ENCODE measurements at regions not wholly inside any gene's neighbourhood (a gene's known extent, or its start where the extent isn't known, plus 50 kb on each side); places are given as distances from the start of the nearest gene placed in this dataset.

GRCh38 chr10:64334084-64334483 is 812.9 kb downstream of the REEP3 start:
- WGBS (ENCODE audit: insufficient coverage) = 100% methylated on average over 1 of the region's 4 CpGs
- POLR2A ChIA-PET = no interaction called here
- H4K20me1 ChIP-seq (ENCODE audit: control insufficient read depth, insufficient read depth, low read length, poor library complexity, severe bottlenecking) = no peaks in the 10 kb centered on the region
- H3K4me1 ChIP-seq (ENCODE audit: control insufficient read depth in 2 of 2, insufficient read depth in 2 of 2, low read length in 2 of 2) = no peaks in the 10 kb centered on the region
- H3K4me1 Mint-ChIP-seq = no peaks in the 10 kb centered on the region
- no peak for DNase-seq
- no peaks in the 10 kb centered on the region for H3K36me3 ChIP-seq (replicated peaks in 1 of 2; ENCODE audit: control extremely low read depth in 1 of 2, control insufficient read depth in 1 of 2, extremely low read depth in 1 of 2, insufficient read depth in 2 of 2, low read length in 1 of 2)
- no peaks in the 10 kb centered on the region for H3K9me3 Mint-ChIP-seq (ENCODE audit: insufficient read depth)
- H3K27me3 ChIP-seq (replicated peaks in 1 of 4; ENCODE audit: control extremely low read depth in 1 of 4, control insufficient read depth in 3 of 4, insufficient read depth in 4 of 4, low read length in 3 of 4) = no peaks in the 10 kb centered on the region
- H3K9me3 ChIP-seq (ENCODE audit: control extremely low read depth in 1 of 3, control insufficient read depth in 2 of 3, insufficient read depth in 1 of 3, low read length in 2 of 3) = no peaks in the 10 kb centered on the region
- no peaks in the 10 kb centered on the region for H3K79me2 ChIP-seq (ENCODE audit: control insufficient read depth, insufficient read depth, low read length)
- H3K27ac Mint-ChIP-seq = no peak overlapping the region
- intact Hi-C loops (cut with micrococcal nuclease) = no loop called here
- no peak overlapping the region for H3K9ac ChIP-seq (ENCODE audit: low read length)
- no peak overlapping the region for H2AFZ ChIP-seq (ENCODE audit: insufficient read depth, low read depth, low read length, poor library complexity, severe bottlenecking)
- no peak overlapping the region for H3K4me3 ChIP-seq (ENCODE audit: control extremely low read depth in 1 of 5, extremely low read depth in 1 of 5, insufficient read depth in 1 of 5, low read depth in 2 of 5, low read length in 4 of 5)
- CTCF ChIA-PET = no interaction called here
- H3K27ac ChIP-seq (ENCODE audit: low read length in 2 of 2) = no peak overlapping the region
- no peak overlapping the region for H3K4me2 ChIP-seq (replicated peaks; ENCODE audit: low read depth, low read length, poor library complexity, severe bottlenecking)
- H3K27me3 Mint-ChIP-seq = no peaks in the 10 kb centered on the region
- no peak for TF ChIP-seq EZH2 (IDR thresholded peaks at IDR 0.05; ENCODE audit: borderline replicate concordance, insufficient read depth, low read depth, low read length, poor library complexity, severe bottlenecking)
- TF ChIP-seq, protein P1, sequence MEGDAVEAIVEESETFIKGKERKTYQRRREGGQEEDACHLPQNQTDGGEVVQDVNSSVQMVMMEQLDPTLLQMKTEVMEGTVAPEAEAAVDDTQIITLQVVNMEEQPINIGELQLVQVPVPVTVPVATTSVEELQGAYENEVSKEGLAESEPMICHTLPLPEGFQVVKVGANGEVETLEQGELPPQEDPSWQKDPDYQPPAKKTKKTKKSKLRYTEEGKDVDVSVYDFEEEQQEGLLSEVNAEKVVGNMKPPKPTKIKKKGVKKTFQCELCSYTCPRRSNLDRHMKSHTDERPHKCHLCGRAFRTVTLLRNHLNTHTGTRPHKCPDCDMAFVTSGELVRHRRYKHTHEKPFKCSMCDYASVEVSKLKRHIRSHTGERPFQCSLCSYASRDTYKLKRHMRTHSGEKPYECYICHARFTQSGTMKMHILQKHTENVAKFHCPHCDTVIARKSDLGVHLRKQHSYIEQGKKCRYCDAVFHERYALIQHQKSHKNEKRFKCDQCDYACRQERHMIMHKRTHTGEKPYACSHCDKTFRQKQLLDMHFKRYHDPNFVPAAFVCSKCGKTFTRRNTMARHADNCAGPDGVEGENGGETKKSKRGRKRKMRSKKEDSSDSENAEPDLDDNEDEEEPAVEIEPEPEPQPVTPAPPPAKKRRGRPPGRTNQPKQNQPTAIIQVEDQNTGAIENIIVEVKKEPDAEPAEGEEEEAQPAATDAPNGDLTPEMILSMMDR (IDR thresholded peaks at IDR 0.05) = no peak
- H3K4me3 Mint-ChIP-seq = no peak overlapping the region
- ATAC-seq (ENCODE audit: low read depth) = no peak

DNA sequence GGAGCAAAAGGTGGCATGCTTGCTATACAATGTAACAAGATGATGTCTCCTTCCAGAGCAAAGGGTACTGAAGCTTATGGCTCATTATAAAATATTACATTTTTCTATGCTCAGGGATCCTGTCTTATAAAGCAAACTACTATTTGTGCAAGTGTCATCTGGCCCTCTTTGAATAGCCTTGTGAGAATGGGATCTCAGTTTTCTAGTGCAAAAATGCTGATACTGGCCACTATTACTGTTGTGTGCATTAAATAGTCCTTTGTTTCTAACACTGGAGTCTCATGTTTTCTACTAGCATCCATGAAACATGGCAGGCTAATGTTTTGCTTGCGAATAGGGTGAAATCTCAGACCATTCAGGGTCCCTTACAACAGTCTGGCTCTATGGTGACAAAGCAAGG is 823.0 kb downstream of the REEP3 start:
- no peaks in the 10 kb centered on the region for H3K9me3 Mint-ChIP-seq (ENCODE audit: insufficient read depth)
- H4K20me1 ChIP-seq (ENCODE audit: control insufficient read depth, insufficient read depth, low read length, poor library complexity, severe bottlenecking) = no peaks in the 10 kb centered on the region
- H3K36me3 ChIP-seq (replicated peaks in 1 of 2; ENCODE audit: control extremely low read depth in 1 of 2, control insufficient read depth in 1 of 2, extremely low read depth in 1 of 2, insufficient read depth in 2 of 2, low read length in 1 of 2) = no peaks in the 10 kb centered on the region
- no peaks in the 10 kb centered on the region for H3K79me2 ChIP-seq (ENCODE audit: control insufficient read depth, insufficient read depth, low read length)
- H3K9me3 ChIP-seq (ENCODE audit: control extremely low read depth in 1 of 3, control insufficient read depth in 2 of 3, insufficient read depth in 1 of 3, low read length in 2 of 3) = no peaks in the 10 kb centered on the region
- intact Hi-C loops (cut with micrococcal nuclease) = no loop called here
- H3K4me2 ChIP-seq (replicated peaks; ENCODE audit: low read depth, low read length, poor library complexity, severe bottlenecking) = no peak overlapping the region
- no peak overlapping the region for H3K4me3 Mint-ChIP-seq
- H3K27ac Mint-ChIP-seq = no peak overlapping the region
- ATAC-seq (ENCODE audit: low read depth) = no peak
- POLR2A ChIA-PET = no interaction called here
- TF ChIP-seq, protein P1 (IDR thresholded peaks at IDR 0.05) = no peak
- H2AFZ ChIP-seq (ENCODE audit: insufficient read depth, low read depth, low read length, poor library complexity, severe bottlenecking) = no peak overlapping the region
- no peaks in the 10 kb centered on the region for H3K4me1 Mint-ChIP-seq
- H3K4me1 ChIP-seq (ENCODE audit: control insufficient read depth in 2 of 2, insufficient read depth in 2 of 2, low read length in 2 of 2) = no peaks in the 10 kb centered on the region
- H3K27me3 Mint-ChIP-seq = no peaks in the 10 kb centered on the region
- no CpG with 5 or more reads among the region's 1 CpG for WGBS (ENCODE audit: insufficient coverage)
- DNase-seq = no peak
- H3K4me3 ChIP-seq (ENCODE audit: control extremely low read depth in 1 of 5, extremely low read depth in 1 of 5, insufficient read depth in 1 of 5, low read depth in 2 of 5, low read length in 4 of 5) = no peak overlapping the region
- H3K9ac ChIP-seq (ENCODE audit: low read length) = no peak overlapping the region
- CTCF ChIA-PET = no interaction called here
- no peak overlapping the region for H3K27ac ChIP-seq (ENCODE audit: low read length in 2 of 2)
- no peaks in the 10 kb centered on the region for H3K27me3 ChIP-seq (replicated peaks in 1 of 4; ENCODE audit: control extremely low read depth in 1 of 4, control insufficient read depth in 3 of 4, insufficient read depth in 4 of 4, low read length in 3 of 4)

Measured in B cell (primary cell).